Fibroblast of lung (primary cell): ENCODE measurements at regions not wholly inside any gene's neighbourhood (a gene's known extent, or its start where the extent isn't known, plus 50 kb on each side); places are given as distances from the start of the nearest gene placed in this dataset.
A peak's percentile ranks its signal among the peaks of the same experiment; 100 is the strongest.

ENCODE experiments used
- DNase-seq, 2 donors: peaks; one replicate each; pipeline versions ENCODE4 v3.0.0 to v3.0.0-alpha.2; 2010; ENCODE audit warnings: low read depth in 2 of 2
- H2AFZ ChIP-seq: 2 replicates; pipeline ENCODE4 v1.5.1; 2012; ENCODE audit warnings: low read length, control low read depth, inconsistent platforms
- H3K27ac ChIP-seq: 2 replicates; pipeline ENCODE4 v1.5.1; 2011; ENCODE audit warnings: low read length, control low read depth; ENCODE audit not compliant: insufficient read depth
- H3K27me3 ChIP-seq: 2 replicates; pipeline ENCODE4 v1.5.1; 2011; ENCODE audit warnings: mild to moderate bottlenecking, low read length; ENCODE audit not compliant: control insufficient read depth, insufficient read depth
- H3K36me3 ChIP-seq: 2 replicates; pipeline ENCODE4 v1.5.1; 2011; ENCODE audit warnings: low read length; ENCODE audit not compliant: control insufficient read depth, insufficient read depth
- H3K4me1 ChIP-seq: 2 replicates; pipeline ENCODE4 v1.5.1; 2011; ENCODE audit warnings: low read length; ENCODE audit not compliant: control insufficient read depth, insufficient read depth; ENCODE audit errors: extremely low read depth
- H3K4me2 ChIP-seq: 2 replicates; pipeline ENCODE4 v1.5.1; 2011; ENCODE audit warnings: low read length, control low read depth; ENCODE audit not compliant: insufficient read depth; ENCODE audit errors: extremely low read depth
- H3K4me3 ChIP-seq, 4 experiments: fragments of 200-600 bp in 1 of 4; sonication (generic) in 1 of 4; replicated peaks in 1 of 4; 2 replicates each; pipeline ENCODE4 v1.5.1; 2011 to 2016; ENCODE audit warnings: low read length in 4 of 4, low read depth in 3 of 4, mild to moderate bottlenecking in 3 of 4, control low read depth in 2 of 4, inconsistent platforms in 1 of 4, mixed read lengths in 1 of 4; ENCODE audit not compliant: insufficient read depth in 1 of 4; ENCODE audit errors: control extremely low read depth in 1 of 4
- H3K79me2 ChIP-seq: 2 replicates; pipeline ENCODE4 v1.5.1; 2012; ENCODE audit warnings: mild to moderate bottlenecking, low read length, inconsistent platforms; ENCODE audit not compliant: control insufficient read depth, insufficient read depth
- H3K9ac ChIP-seq: 2 replicates; pipeline ENCODE4 v1.5.1; 2011; ENCODE audit warnings: mild to moderate bottlenecking, low read length, control low read depth; ENCODE audit not compliant: insufficient read depth
- H3K9me3 ChIP-seq: 2 replicates; pipeline ENCODE4 v1.5.1; 2012; ENCODE audit warnings: low read depth, low read length; ENCODE audit not compliant: control insufficient read depth, insufficient read depth
- H4K20me1 ChIP-seq: 2 replicates; pipeline ENCODE4 v1.5.1; 2011; ENCODE audit warnings: low read length; ENCODE audit not compliant: control insufficient read depth, insufficient read depth; ENCODE audit errors: extremely low read depth
- CTCF ChIP-seq, 2 donors: IDR thresholded peaks in 1 of 2; conservative IDR thresholded peaks in 1 of 2; 1 replicate in 1 of 2; 2 replicates in 1 of 2; pipeline ENCODE4 v1.5.1; 2011 to 2012; ENCODE audit warnings: low read length in 2 of 2, control low read depth in 1 of 2, inconsistent platforms in 1 of 2, low read depth in 1 of 2, mild to moderate bottlenecking in 1 of 2
- EZH2 ChIP-seq: IDR thresholded peaks from 2 replicates; pipeline ENCODE4 v1.5.1; 2012; ENCODE audit warnings: low read length, control low read depth, mild to moderate bottlenecking; ENCODE audit errors: missing control alignments

- Histone ChIP-seq H3K4me1 (no peaks in the 10 kb centered on the region), H3K9me3 (no peaks in the 10 kb centered on the region), H3K9ac (no peak overlapping the region), H3K36me3 (no peaks in the 10 kb centered on the region), H2AFZ (no peak overlapping the region), H3K4me2 (no peak overlapping the region), H3K4me3 (no peak overlapping the region), H3K27me3 (no peaks in the 10 kb centered on the region), H3K79me2 (no peaks in the 10 kb centered on the region), H3K27ac (no peak overlapping the region), H4K20me1 (no peaks in the 10 kb centered on the region)
- TF ChIP-seq EZH2 (no peak), CTCF (conservative IDR thresholded peaks at IDR 0.05 in 1 of 2, IDR thresholded peaks at IDR 0.05 in 1 of 2; ENCODE audit: low read depth in 1 of 2, low read length in 2 of 2) (no peak)
- no peak for DNase-seq
Measured at GRCh38 chr4:134911941-134912340, 710.4 kb upstream of the PABPC4L start.

- Histone ChIP-seq H3K27me3 (no peaks in the 10 kb centered on the region), H3K9me3 (no peaks in the 10 kb centered on the region), H4K20me1 (no peaks in the 10 kb centered on the region), H3K36me3 (no peaks in the 10 kb centered on the region), H2AFZ (no peak overlapping the region), H3K79me2 (no peaks in the 10 kb centered on the region), H3K27ac (no peak overlapping the region), H3K9ac (no peak overlapping the region), H3K4me3 (no peak overlapping the region), H3K4me2 (no peak overlapping the region), H3K4me1 (no peaks in the 10 kb centered on the region)
- TF ChIP-seq EZH2 = no peak
- TF ChIP-seq CTCF (conservative IDR thresholded peaks at IDR 0.05 in 1 of 2, IDR thresholded peaks at IDR 0.05 in 1 of 2; ENCODE audit: low read depth in 1 of 2, low read length in 2 of 2) = peak; percentile 32 to 34
- peak; percentile 3 to 13 for DNase-seq
Measured at GRCh38 chr4:134906404-134907023, 704.9 kb upstream of the PABPC4L start.

- Histone ChIP-seq H3K9ac (no peak overlapping the region), H3K4me3 (no peak overlapping the region), H3K4me1 (no peaks in the 10 kb centered on the region), H3K36me3 (no peaks in the 10 kb centered on the region), H3K4me2 (no peak overlapping the region), H3K27ac (no peak overlapping the region), H3K9me3 (no peaks in the 10 kb centered on the region), H4K20me1 (no peaks in the 10 kb centered on the region), H3K79me2 (no peaks in the 10 kb centered on the region), H2AFZ (no peak overlapping the region), H3K27me3 (no peaks in the 10 kb centered on the region)
- DNase-seq = no peak
- TF ChIP-seq CTCF (conservative IDR thresholded peaks at IDR 0.05 in 1 of 2, IDR thresholded peaks at IDR 0.05 in 1 of 2; ENCODE audit: low read depth in 1 of 2, low read length in 2 of 2) = no peak
- TF ChIP-seq EZH2 = no peak
Measured at GRCh38 chr4:134905061-134905460, 703.5 kb upstream of the PABPC4L start.
